ENCODE measurements at regions not wholly inside any gene's neighbourhood (a gene's known extent, or its start where the extent isn't known, plus 50 kb on each side); places are given as distances from the start of the nearest gene placed in this dataset.

GRCh38 chr2:153623020-153623419 lies 144.5 kb upstream of the RPRM start:
- Histone ChIP-seq H2BK5ac (ENCODE audit: low read depth, low read length) (no peak overlapping the region), H2BK120ac (replicated peaks; ENCODE audit: low read depth, low read length) (no peak overlapping the region), H4K5ac (ENCODE audit: insufficient read length, low read depth, low read length) (no peak overlapping the region), H3K9ac (replicated peaks in 1 of 4; ENCODE audit: extremely low read depth in 1 of 4, low read depth in 3 of 4, low read length in 3 of 4) (no peak overlapping the region), H3K14ac (ENCODE audit: insufficient read length) (no peak overlapping the region), H3K79me1 (ENCODE audit: low read depth, low read length) (no peaks in the 10 kb centered on the region), H3K36me3 (ENCODE audit: control insufficient read depth in 2 of 4, insufficient read depth in 4 of 4, low read length in 3 of 4) (no peaks in the 10 kb centered on the region), H4K8ac (ENCODE audit: extremely low read depth, insufficient read depth, low read length) (no peak overlapping the region), H3K18ac (ENCODE audit: extremely low read depth, low read length) (no peak overlapping the region), H3K27ac (ENCODE audit: low read depth, low read length) (no peak overlapping the region), H2BK20ac (ENCODE audit: low read length) (no peak overlapping the region), H3K9me3 (ENCODE audit: insufficient read depth in 2 of 2, low read depth in 1 of 2, low read length in 1 of 2) (no peaks in the 10 kb centered on the region), H3K4me2 (ENCODE audit: insufficient read depth in 1 of 2, low read depth in 2 of 2, low read length in 2 of 2) (no peak overlapping the region), H3K4ac (replicated peaks; ENCODE audit: insufficient read length, low read depth, low read length) (no peak overlapping the region), H4K91ac (replicated peaks; ENCODE audit: insufficient read length, low read length) (no peak overlapping the region), H2BK12ac (ENCODE audit: low read depth, low read length) (no peak overlapping the region), H2BK15ac (ENCODE audit: low read length) (no peak overlapping the region), H3K56ac (replicated peaks; ENCODE audit: insufficient read length, low read depth, low read length) (no peak overlapping the region), H3K27me3 (replicated peaks in 1 of 4; ENCODE audit: control insufficient read depth in 3 of 4, extremely low read depth in 1 of 4, insufficient read depth in 3 of 4, low read length in 3 of 4) (no peaks in the 10 kb centered on the region), H4K20me1 (replicated peaks in 1 of 2; ENCODE audit: control insufficient read depth in 1 of 2, insufficient read depth in 2 of 2, low read length in 2 of 2) (no peaks in the 10 kb centered on the region), H3K23ac (ENCODE audit: insufficient read length) (no peak overlapping the region), H3K23me2 (ENCODE audit: low read depth, low read length) (no peaks in the 10 kb centered on the region), H2AFZ (ENCODE audit: low read length) (no peak overlapping the region), H3K4me3 (ENCODE audit: extremely low read depth in 1 of 4, insufficient read depth in 2 of 4, low read depth in 3 of 4, low read length in 4 of 4) (no peak overlapping the region), H3K4me1 (replicated peaks in 1 of 4; ENCODE audit: control insufficient read depth in 3 of 4, insufficient read depth in 4 of 4, low read length in 3 of 4) (no peaks in the 10 kb centered on the region), H2AK5ac (ENCODE audit: low read depth, low read length) (no peak overlapping the region), H3K79me2 (ENCODE audit: control insufficient read depth in 1 of 2, insufficient read depth in 2 of 2, low read length in 2 of 2) (no peaks in the 10 kb centered on the region)
- CTCF ChIA-PET (ENCODE audit: partially characterized antibody), result interaction anchor here (0.6 to 5.6 kb wide), 16 partner anchors 10 to 516 kb away, joined by 3 to 24 read pairs (median 4); partner anchors contain the start of gene RPRM
- 92% methylated on average over 1 of the region's 1 CpG; no CpG with 5 or more reads in 1 of the 2 experiments for WGBS, 2 experiments (ENCODE audit: extremely low coverage in 1 of 2, insufficient coverage in 1 of 2, insufficient read length in 1 of 2, insufficient replicate concordance in 2 of 2, low coverage in 1 of 2, low lambda C conversion rate in 2 of 2, missing lambda C conversion rate in 1 of 2)
- POLR2A ChIA-PET (ENCODE audit: partially characterized antibody), result interaction anchor here (0.6 kb wide), 1 partner anchor 908 kb away, joined by 3 read pairs; no protein-coding TSS in a partner anchor
- FAIRE-seq (no peak), DNase-seq (ENCODE audit: low read depth in 1 of 2, low spot score in 2 of 2) (no peak)
- no peak for TF ChIP-seq USF2 (IDR thresholded peaks at IDR 0.05; ENCODE audit: low read length)
- TF ChIP-seq SP1 (IDR thresholded peaks at IDR 0.05; ENCODE audit: low read depth, low read length), result no peak
- TF ChIP-seq E2F6 (IDR thresholded peaks at IDR 0.05), result no peak
- no peak for TF ChIP-seq SP2 (IDR thresholded peaks at IDR 0.05; ENCODE audit: low read length)
- TF ChIP-seq CREB1 (IDR thresholded peaks at IDR 0.05), result no peak
- TF ChIP-seq EGR1 (IDR thresholded peaks at IDR 0.05; ENCODE audit: borderline replicate concordance, low read depth, low read length), result no peak
- no peak for TF ChIP-seq FOSL1 (IDR thresholded peaks at IDR 0.05; ENCODE audit: insufficient read depth, low read depth, low read length)
- no peak for TF ChIP-seq BCL11A (IDR thresholded peaks at IDR 0.05; ENCODE audit: low read depth in 2 of 2, low read length in 2 of 2)
- no peak for TF ChIP-seq TBP (IDR thresholded peaks at IDR 0.05; ENCODE audit: low read depth, low read length)
- TF ChIP-seq CTCF (IDR thresholded peaks at IDR 0.05; ENCODE audit: control extremely low read depth in 1 of 3, insufficient read depth in 1 of 3, low read depth in 1 of 3, low read length in 3 of 3), result no peak
- no peak for TF ChIP-seq HDAC6 (IDR thresholded peaks at IDR 0.05; ENCODE audit: low read depth, low read length)
- no peak for TF ChIP-seq SP4 (IDR thresholded peaks at IDR 0.05; ENCODE audit: low read length)
